ENCODE measurements at regions not wholly inside any gene's neighbourhood (a gene's known extent, or its start where the extent isn't known, plus 50 kb on each side); places are given as distances from the start of the nearest gene placed in this dataset.
"Not testable (repeated sequence)": the region's sequence is repeated elsewhere in the genome, so short reads cannot be mapped to it uniquely, and the experiment has no call there.

GRCh38 chr7:63047546-63047945, 951.1 kb upstream of the ZNF722 start:
- 64% methylated on average over 3 of the region's 3 CpGs for WGBS
- H2AFZ ChIP-seq (ENCODE audit: low read depth, low read length), result no peak overlapping the region

GRCh38 chr7:63054191-63054661, 944.4 kb upstream of the ZNF722 start:
- Histone ChIP-seq H4K91ac (ENCODE audit: low read length) (no peak overlapping the region), H3K4me2 (ENCODE audit: low read length, poor library complexity, severe bottlenecking) (no peak overlapping the region), H2BK120ac (ENCODE audit: low read depth, low read length) (no peak overlapping the region), H2BK12ac (ENCODE audit: low read length in 2 of 2) (no peak overlapping the region), H2BK15ac (ENCODE audit: low read depth, poor library complexity, severe bottlenecking) (no peak overlapping the region), H3K14ac (ENCODE audit: low read length in 2 of 2) (no peak overlapping the region), H3K4me3 (ENCODE audit: insufficient read depth in 1 of 2, low read depth in 1 of 2, low read length in 2 of 2) (no peak overlapping the region), H3K23ac (ENCODE audit: low read length in 2 of 2) (no peak overlapping the region), H3K27me3 (ENCODE audit: control insufficient read depth in 1 of 2, insufficient read depth in 1 of 2, low read length in 2 of 2) (no peaks in the 10 kb centered on the region), H3K27ac (ENCODE audit: low read length, poor library complexity, severe bottlenecking) (no peak overlapping the region), H2AFZ (ENCODE audit: low read depth, low read length) (no peak overlapping the region), H4K8ac (ENCODE audit: low read length) (no peak overlapping the region), H3K4ac (ENCODE audit: low read depth in 1 of 2, low read length in 2 of 2) (no peak overlapping the region), H2BK5ac (ENCODE audit: low read depth, low read length, poor library complexity, severe bottlenecking) (no peak overlapping the region), H3K4me1 (ENCODE audit: control insufficient read depth, insufficient read depth, low read depth, low read length) (no peaks in the 10 kb centered on the region), H3K9me3 (ENCODE audit: control insufficient read depth, low read length) (peaks cover 17% of the 10 kb centered on the region), H3K9ac (ENCODE audit: low read length) (no peak overlapping the region), H2AK5ac (ENCODE audit: low read length, severe bottlenecking) (no peak overlapping the region), H3K36me3 (ENCODE audit: control insufficient read depth in 1 of 2, insufficient read depth in 2 of 2, low read depth in 1 of 2, low read length in 2 of 2) (no peaks in the 10 kb centered on the region), H3K79me1 (replicated peaks; ENCODE audit: low read length, poor library complexity, severe bottlenecking) (no peaks in the 10 kb centered on the region), H3K18ac (ENCODE audit: low read depth in 1 of 2, low read length in 2 of 2) (no peak overlapping the region)
- DNase-seq, result no peak
- 91% methylated on average over 45 of the region's 45 CpGs for WGBS

More at GRCh38 chr7:63047546-63047945, 951.1 kb upstream of the ZNF722 start:
- Histone ChIP-seq H2BK5ac (ENCODE audit: low read depth, low read length, poor library complexity, severe bottlenecking) (no peak overlapping the region), H3K18ac (ENCODE audit: low read depth in 1 of 2, low read length in 2 of 2) (no peak overlapping the region), H3K4me2 (ENCODE audit: low read length, poor library complexity, severe bottlenecking) (no peak overlapping the region), H4K91ac (ENCODE audit: low read length) (no peak overlapping the region), H3K27ac (ENCODE audit: low read length, poor library complexity, severe bottlenecking) (no peak overlapping the region), H3K79me1 (replicated peaks; ENCODE audit: low read length, poor library complexity, severe bottlenecking) (no peaks in the 10 kb centered on the region), H2BK120ac (ENCODE audit: low read depth, low read length) (no peak overlapping the region), H2BK12ac (ENCODE audit: low read length in 2 of 2) (no peak overlapping the region), H3K36me3 (ENCODE audit: control insufficient read depth in 1 of 2, insufficient read depth in 2 of 2, low read depth in 1 of 2, low read length in 2 of 2) (no peaks in the 10 kb centered on the region), H2AK5ac (ENCODE audit: low read length, severe bottlenecking) (no peak overlapping the region), H3K9ac (ENCODE audit: low read length) (no peak overlapping the region), H3K9me3 (ENCODE audit: control insufficient read depth, low read length) (peaks cover 31% of the 10 kb centered on the region), H3K4me1 (ENCODE audit: control insufficient read depth, insufficient read depth, low read depth, low read length) (no peaks in the 10 kb centered on the region), H3K23ac (ENCODE audit: low read length in 2 of 2) (no peak overlapping the region), H3K27me3 (ENCODE audit: control insufficient read depth in 1 of 2, insufficient read depth in 1 of 2, low read length in 2 of 2) (no peaks in the 10 kb centered on the region), H2BK15ac (ENCODE audit: low read depth, poor library complexity, severe bottlenecking) (no peak overlapping the region), H3K4me3 (ENCODE audit: insufficient read depth in 1 of 2, low read depth in 1 of 2, low read length in 2 of 2) (no peak overlapping the region), H3K14ac (ENCODE audit: low read length in 2 of 2) (no peak overlapping the region), H3K4ac (ENCODE audit: low read depth in 1 of 2, low read length in 2 of 2) (no peak overlapping the region), H4K8ac (ENCODE audit: low read length) (no peak overlapping the region)
- DNase-seq, result no peak

- Histone ChIP-seq H3K27ac (ENCODE audit: low read length, poor library complexity, severe bottlenecking) (no peak overlapping the region), H3K79me1 (replicated peaks; ENCODE audit: low read length, poor library complexity, severe bottlenecking) (no peaks in the 10 kb centered on the region), H4K8ac (ENCODE audit: low read length) (no peak overlapping the region), H2BK5ac (ENCODE audit: low read depth, low read length, poor library complexity, severe bottlenecking) (no peak overlapping the region), H2BK15ac (ENCODE audit: low read depth, poor library complexity, severe bottlenecking) (no peak overlapping the region), H3K27me3 (ENCODE audit: control insufficient read depth in 1 of 2, insufficient read depth in 1 of 2, low read length in 2 of 2) (no peaks in the 10 kb centered on the region), H3K4ac (ENCODE audit: low read depth in 1 of 2, low read length in 2 of 2) (no peak overlapping the region), H2AFZ (ENCODE audit: low read depth, low read length) (no peak overlapping the region), H2AK5ac (ENCODE audit: low read length, severe bottlenecking) (no peak overlapping the region), H3K36me3 (ENCODE audit: control insufficient read depth in 1 of 2, insufficient read depth in 2 of 2, low read depth in 1 of 2, low read length in 2 of 2) (no peaks in the 10 kb centered on the region), H3K9me3 (ENCODE audit: control insufficient read depth, low read length) (peaks cover 21% of the 10 kb centered on the region), H3K18ac (ENCODE audit: low read depth in 1 of 2, low read length in 2 of 2) (no peak overlapping the region), H2BK120ac (ENCODE audit: low read depth, low read length) (no peak overlapping the region), H3K14ac (ENCODE audit: low read length in 2 of 2) (no peak overlapping the region), H3K4me2 (ENCODE audit: low read length, poor library complexity, severe bottlenecking) (no peak overlapping the region), H2BK12ac (ENCODE audit: low read length in 2 of 2) (no peak overlapping the region), H3K9ac (ENCODE audit: low read length) (no peak overlapping the region), H3K4me1 (ENCODE audit: control insufficient read depth, insufficient read depth, low read depth, low read length) (no peaks in the 10 kb centered on the region), H4K91ac (ENCODE audit: low read length) (no peak overlapping the region), H3K4me3 (ENCODE audit: insufficient read depth in 1 of 2, low read depth in 1 of 2, low read length in 2 of 2) (no peak overlapping the region), H3K23ac (ENCODE audit: low read length in 2 of 2) (no peak overlapping the region)
- no peak for DNase-seq
- WGBS, result 86% methylated on average over 3 of the region's 5 CpGs
Observed at GRCh38 chr7:63057265-63057664, 941.4 kb upstream of the ZNF722 start.

GRCh38 chr7:63060701-63061100, 937.9 kb upstream of the ZNF722 start:
- H2AK5ac ChIP-seq (ENCODE audit: low read length, severe bottlenecking); H4K91ac ChIP-seq (ENCODE audit: low read length); H3K23ac ChIP-seq (ENCODE audit: low read length in 2 of 2); H3K4me1 ChIP-seq (ENCODE audit: control insufficient read depth, insufficient read depth, low read depth, low read length); H3K4me3 ChIP-seq (ENCODE audit: insufficient read depth in 1 of 2, low read depth in 1 of 2, low read length in 2 of 2); H4K8ac ChIP-seq (ENCODE audit: low read length); H3K36me3 ChIP-seq (ENCODE audit: control insufficient read depth in 1 of 2, insufficient read depth in 2 of 2, low read depth in 1 of 2, low read length in 2 of 2); H2BK12ac ChIP-seq (ENCODE audit: low read length in 2 of 2); H3K4me2 ChIP-seq (ENCODE audit: low read length, poor library complexity, severe bottlenecking); H2BK15ac ChIP-seq (ENCODE audit: low read depth, poor library complexity, severe bottlenecking); H3K79me1 ChIP-seq (replicated peaks; ENCODE audit: low read length, poor library complexity, severe bottlenecking); H3K4ac ChIP-seq (ENCODE audit: low read depth in 1 of 2, low read length in 2 of 2); H3K14ac ChIP-seq (ENCODE audit: low read length in 2 of 2); H3K27me3 ChIP-seq (ENCODE audit: control insufficient read depth in 1 of 2, insufficient read depth in 1 of 2, low read length in 2 of 2); H3K27ac ChIP-seq (ENCODE audit: low read length, poor library complexity, severe bottlenecking); H2BK120ac ChIP-seq (ENCODE audit: low read depth, low read length); H3K9ac ChIP-seq (ENCODE audit: low read length); H2AFZ ChIP-seq (ENCODE audit: low read depth, low read length); DNase-seq; H2BK5ac ChIP-seq (ENCODE audit: low read depth, low read length, poor library complexity, severe bottlenecking); H3K18ac ChIP-seq (ENCODE audit: low read depth in 1 of 2, low read length in 2 of 2): not testable (repeated sequence)
- peaks cover 28% of the 10 kb centered on the region for H3K9me3 ChIP-seq (ENCODE audit: control insufficient read depth, low read length)
- WGBS, result 94% methylated on average over 5 of the region's 9 CpGs

Measured in mesenchymal stem cell (in vitro differentiated cells and primary cell).